HepG2 (cell line): ENCODE measurements at regions not wholly inside any gene's neighbourhood (a gene's known extent, or its start where the extent isn't known, plus 50 kb on each side); places are given as distances from the start of the nearest gene placed in this dataset.

Experiments
- ADNP ChIP-seq: sonication (generic); formaldehyde crosslinking; IDR thresholded peaks from 2 replicates; pipeline ENCODE4 v1.4.0; 2020; ENCODE audit warnings: missing genetic modification reagents
- ARHGAP35 ChIP-seq: sonication (generic); formaldehyde crosslinking; IDR thresholded peaks from 2 replicates; pipeline ENCODE4 v1.9.0; 2022; ENCODE audit warnings: mild to moderate bottlenecking, inconsistent platforms, moderate library complexity, missing genetic modification reagents, borderline replicate concordance
- ATF3 ChIP-seq: sonication (generic); formaldehyde crosslinking; IDR thresholded peaks from 2 replicates; pipeline ENCODE4 v1.4.0; 2020; ENCODE audit warnings: missing genetic modification reagents
- BORCS8-MEF2B ChIP-seq: sonication (generic); formaldehyde crosslinking; IDR thresholded peaks from 2 replicates; pipeline ENCODE4 v1.8.0; 2022; ENCODE audit warnings: mild to moderate bottlenecking, missing genetic modification reagents
- DMAP1 ChIP-seq: IDR thresholded peaks from 2 replicates; pipeline ENCODE4 v1.6.1; 2016
- FOXK2 ChIP-seq: fragments of 450-650 bp; IDR thresholded peaks from 2 replicates; pipeline ENCODE4 v1.6.1; 2016
- JUNB ChIP-seq: sonication (generic); formaldehyde crosslinking; IDR thresholded peaks from 2 replicates; pipeline ENCODE4 v1.8.0; 2022; ENCODE audit warnings: missing genetic modification reagents, mild to moderate bottlenecking, borderline replicate concordance
- REXO4 ChIP-seq: sonication (generic); formaldehyde crosslinking; IDR thresholded peaks from 2 replicates; pipeline ENCODE4 v1.8.0; 2022; ENCODE audit warnings: missing genetic modification reagents, mild to moderate bottlenecking, borderline replicate concordance
- RNF219 ChIP-seq: sonication (generic); formaldehyde crosslinking; IDR thresholded peaks from 2 replicates; pipeline ENCODE4 v1.5.0; 2020; ENCODE audit warnings: mild to moderate bottlenecking, missing genetic modification reagents
- SIN3A ChIP-seq: IDR thresholded peaks from 2 replicates; pipeline ENCODE4 v1.6.1; 2011; ENCODE audit warnings: low read depth, mild to moderate bottlenecking, control low read depth, low read length, borderline replicate concordance
- SKIL ChIP-seq: sonication (generic); formaldehyde crosslinking; IDR thresholded peaks from 2 replicates; pipeline ENCODE4 v1.8.0; 2022; ENCODE audit warnings: missing genetic modification reagents, mild to moderate bottlenecking, moderate library complexity, borderline replicate concordance
- TRIM22 ChIP-seq: fragments of 450-650 bp; IDR thresholded peaks from 2 replicates; pipeline ENCODE4 v1.6.1; 2017
- ZBTB43 ChIP-seq: sonication (generic); formaldehyde crosslinking; conservative IDR thresholded peaks from 2 replicates; pipeline ENCODE4 v1.4.0; 2020; ENCODE audit warnings: missing genetic modification reagents
- ZFP36L1 ChIP-seq: sonication (generic); formaldehyde crosslinking; IDR thresholded peaks from 2 replicates; pipeline ENCODE4 v1.8.0; 2022; ENCODE audit warnings: mild to moderate bottlenecking, missing genetic modification reagents, moderate library complexity
- ZMAT5 ChIP-seq: sonication (generic); formaldehyde crosslinking; IDR thresholded peaks from 2 replicates; pipeline ENCODE4 v1.5.0; 2020; ENCODE audit warnings: mild to moderate bottlenecking, low read depth, missing genetic modification reagents, borderline replicate concordance
- ZNF160 ChIP-seq: sonication (generic); formaldehyde crosslinking; IDR thresholded peaks from 2 replicates; pipeline ENCODE4 v1.8.0; 2022; ENCODE audit warnings: mild to moderate bottlenecking, inconsistent platforms, missing genetic modification reagents
- ZNF670 ChIP-seq: sonication (generic); formaldehyde crosslinking; IDR thresholded peaks from 2 replicates; pipeline ENCODE4 v1.8.0; 2022; ENCODE audit warnings: mild to moderate bottlenecking, missing genetic modification reagents, borderline replicate concordance
- ZNF678 ChIP-seq: sonication (generic); formaldehyde crosslinking; IDR thresholded peaks from 2 replicates; pipeline ENCODE4 v1.4.0; 2020; ENCODE audit warnings: mild to moderate bottlenecking, missing genetic modification reagents
- ZXDC ChIP-seq: sonication (generic); formaldehyde crosslinking; IDR thresholded peaks from 2 replicates; pipeline ENCODE4 v1.5.0; 2020; ENCODE audit warnings: mild to moderate bottlenecking, missing genetic modification reagents

- no peak for TF ChIP-seq ATF3 (CRISPR knock-in tag)
- no peak for TF ChIP-seq ZXDC (CRISPR knock-in tag)
- TF ChIP-seq TRIM22, result no peak
- TF ChIP-seq ARHGAP35 (CRISPR knock-in tag), result peak; percentile 65; the same call in 1 of the 2 replicates
- peak; percentile 14; the same call in 1 of the 2 replicates for TF ChIP-seq BORCS8-MEF2B (CRISPR knock-in tag)
- TF ChIP-seq ZBTB43 (CRISPR knock-in tag), result peak; percentile 63; the same call in 1 of the 2 replicates
- TF ChIP-seq ZNF670 (CRISPR knock-in tag), result peak; percentile 91
- no peak for TF ChIP-seq ZNF678 (CRISPR knock-in tag)
- TF ChIP-seq JUNB (CRISPR knock-in tag), result no peak
- peak; percentile 91 for TF ChIP-seq FOXK2
- TF ChIP-seq REXO4 (CRISPR knock-in tag), result no peak
- peak; percentile 71; the same call in 1 of the 2 replicates for TF ChIP-seq SKIL (CRISPR knock-in tag)
- 0 out of 2 replicates have a peak, but pooled peaks have one; percentile 36 for TF ChIP-seq ZNF160 (CRISPR knock-in tag)
- no peak for TF ChIP-seq RNF219 (CRISPR knock-in tag)
- TF ChIP-seq ZFP36L1 (CRISPR knock-in tag), result peak; percentile 36; the same call in 1 of the 2 replicates
- TF ChIP-seq ADNP (CRISPR knock-in tag), result no peak
- TF ChIP-seq SIN3A, result no peak
- TF ChIP-seq ZMAT5, result no peak
- TF ChIP-seq DMAP1 (CRISPR knock-in tag), result no peak
Measured at GRCh38 chr16:10318798-10319500, 66.9 kb upstream of the ATF7IP2 start (continued).
